B cell (primary cell): ENCODE measurements at regions not wholly inside any gene's neighbourhood (a gene's known extent, or its start where the extent isn't known, plus 50 kb on each side); places are given as distances from the start of the nearest gene placed in this dataset.

ENCODE experiments used
- EZH2 ChIP-seq: IDR thresholded peaks from 2 replicates; pipeline ENCODE4 v1.6.1; 2012; ENCODE audit warnings: borderline replicate concordance, low read depth, mild to moderate bottlenecking, moderate library complexity, low read length; ENCODE audit not compliant: insufficient read depth, poor library complexity, severe bottlenecking
- TF ChIP-seq, protein P1 (sequence below): fragments of 200-600 bp; IDR thresholded peaks from one replicate; pipeline ENCODE4 v1.8.0; 2022; ENCODE audit warnings: antibody characterized with exemption, mild to moderate bottlenecking

GRCh38 chr2:57567245-57567644, 479.4 kb upstream of the VRK2 start:
- TF ChIP-seq, protein P1, sequence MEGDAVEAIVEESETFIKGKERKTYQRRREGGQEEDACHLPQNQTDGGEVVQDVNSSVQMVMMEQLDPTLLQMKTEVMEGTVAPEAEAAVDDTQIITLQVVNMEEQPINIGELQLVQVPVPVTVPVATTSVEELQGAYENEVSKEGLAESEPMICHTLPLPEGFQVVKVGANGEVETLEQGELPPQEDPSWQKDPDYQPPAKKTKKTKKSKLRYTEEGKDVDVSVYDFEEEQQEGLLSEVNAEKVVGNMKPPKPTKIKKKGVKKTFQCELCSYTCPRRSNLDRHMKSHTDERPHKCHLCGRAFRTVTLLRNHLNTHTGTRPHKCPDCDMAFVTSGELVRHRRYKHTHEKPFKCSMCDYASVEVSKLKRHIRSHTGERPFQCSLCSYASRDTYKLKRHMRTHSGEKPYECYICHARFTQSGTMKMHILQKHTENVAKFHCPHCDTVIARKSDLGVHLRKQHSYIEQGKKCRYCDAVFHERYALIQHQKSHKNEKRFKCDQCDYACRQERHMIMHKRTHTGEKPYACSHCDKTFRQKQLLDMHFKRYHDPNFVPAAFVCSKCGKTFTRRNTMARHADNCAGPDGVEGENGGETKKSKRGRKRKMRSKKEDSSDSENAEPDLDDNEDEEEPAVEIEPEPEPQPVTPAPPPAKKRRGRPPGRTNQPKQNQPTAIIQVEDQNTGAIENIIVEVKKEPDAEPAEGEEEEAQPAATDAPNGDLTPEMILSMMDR, result no peak
- no peak for TF ChIP-seq EZH2
